GM12878 (cell line): ENCODE measurements at regions not wholly inside any gene's neighbourhood (a gene's known extent, or its start where the extent isn't known, plus 50 kb on each side); places are given as distances from the start of the nearest gene placed in this dataset.

ENCODE experiments used
- ATAC-seq: fragments of 200-7000 bp; cut with Tn5 transposase; 3 replicates; pipeline ENCODE4 v1.9.1; 2020; ENCODE audit warnings: mild to moderate bottlenecking, moderate library complexity
- BruUV-seq: library from RNA; stranded (reverse); fragments of 400-500 nt; replicated peaks from 2 replicates; lab custom pipeline; 2021; lab: Mats Ljungman, UMichigan
- CTCF ChIA-PET: fragments of 300-600 bp; sonication (Branson Sonifier 250); formaldehyde crosslinking; extraction: SDS; loops from one replicate; lab custom pipeline; 2021; ENCODE audit warnings: inconsistent platforms; lab: Yijun Ruan, JAX
- POLR2A ChIA-PET: fragments of 350-600 bp; formaldehyde crosslinking; extraction: SDS; loops from one replicate; lab custom pipeline; 2021; ENCODE audit warnings: inconsistent platforms; lab: Charles Lee
- RAD21 ChIA-PET: fragments of 300-600 bp; sonication (Branson Sonifier 250); formaldehyde crosslinking; loops from one replicate; lab custom pipeline; 2023; ENCODE audit warnings: antibody characterized with exemption; ENCODE audit not compliant: unreplicated experiment; lab: Charles Lee
- SMC1A ChIA-PET: fragments of 300-600 bp; sonication (Branson Sonifier 250); formaldehyde crosslinking; loops from one replicate; lab custom pipeline; 2023; ENCODE audit not compliant: unreplicated experiment, uncharacterized antibody; lab: Charles Lee
- DNase-seq: peaks from one replicate; pipeline ENCODE4 v3.0.0-alpha.2; 2011; ENCODE audit warnings: low read depth, low spot score
- FAIRE-seq: peaks from 3 replicates; lab custom pipeline; 2011; peaks lifted over from hg19 to GRCh38; lab: Jason Lieb, UNC
- H2AFZ ChIP-seq: 2 replicates; pipeline ENCODE4 v1.6.0; 2011; ENCODE audit warnings: low read depth, low read length, control low read depth; ENCODE audit not compliant: control insufficient read depth
- H3K27ac ChIP-seq: 2 replicates; pipeline ENCODE4 v1.5.1; 2011; ENCODE audit warnings: control low read depth; ENCODE audit not compliant: control insufficient read depth, insufficient read depth
- H3K27me3 ChIP-seq, 2 experiments: replicated peaks in 1 of 2; 2 replicates each; pipeline versions ENCODE4 v1.6.0 to v1.6.1; 2011; ENCODE audit warnings: low read length in 1 of 2; ENCODE audit not compliant: control insufficient read depth in 2 of 2, insufficient read depth in 2 of 2
- H3K36me3 ChIP-seq, 2 experiments: 2 replicates each; pipeline ENCODE4 v1.5.1; 2011; ENCODE audit warnings: low read length in 1 of 2; ENCODE audit not compliant: control insufficient read depth in 2 of 2, insufficient read depth in 2 of 2
- H3K4me1 ChIP-seq: 2 replicates; pipeline ENCODE4 v1.6.1; 2011; ENCODE audit warnings: mild to moderate bottlenecking, low read length, moderate library complexity, mixed read lengths; ENCODE audit not compliant: control insufficient read depth, insufficient read depth
- H3K4me2 ChIP-seq: 2 replicates; pipeline ENCODE4 v1.6.0; 2011; ENCODE audit warnings: control low read depth; ENCODE audit not compliant: control insufficient read depth, insufficient read depth
- H3K4me3 ChIP-seq: fragments of 200-600 bp; sonication (generic); 2 replicates; pipeline ENCODE4 v1.5.1; 2016
- H3K79me2 ChIP-seq: 2 replicates; pipeline ENCODE4 v1.6.0; 2011; ENCODE audit warnings: low read length; ENCODE audit not compliant: control insufficient read depth, insufficient read depth
- H3K9ac ChIP-seq: 2 replicates; pipeline ENCODE4 v1.8.0; 2011; ENCODE audit warnings: low read length, control low read depth, mixed read lengths; ENCODE audit not compliant: control insufficient read depth, insufficient read depth
- H3K9me3 ChIP-seq: replicated peaks from 3 replicates; pipeline ENCODE4 v1.5.1; 2011; ENCODE audit warnings: mild to moderate bottlenecking, low read length; ENCODE audit not compliant: control insufficient read depth, insufficient read depth
- H4K20me1 ChIP-seq: 2 replicates; pipeline ENCODE4 v1.6.0; 2011; ENCODE audit not compliant: control insufficient read depth, insufficient read depth
- BMI1 ChIP-seq: fragments of 450-650 bp; IDR thresholded peaks from 2 replicates; pipeline ENCODE4 v1.6.1; 2016; ENCODE audit warnings: mild to moderate bottlenecking, moderate library complexity, borderline replicate concordance
- EP300 ChIP-seq, 2 experiments: fragments of 150-350 bp in 1 of 2; IDR thresholded peaks; 2 replicates each; pipeline ENCODE4 v1.6.1; 2011 to 2012; ENCODE audit warnings: low read depth in 2 of 2, low read length in 2 of 2, borderline replicate concordance in 1 of 2, improper control_type of control experiment in 1 of 2, inconsistent platforms in 1 of 2; ENCODE audit not compliant: control insufficient read depth in 1 of 2
- GATAD2B ChIP-seq: fragments of 450-650 bp; conservative IDR thresholded peaks from 2 replicates; pipeline ENCODE4 v1.6.1; 2017; ENCODE audit warnings: low read depth, mild to moderate bottlenecking, moderate library complexity
- HDGF ChIP-seq: fragments of 450-650 bp; IDR thresholded peaks from 2 replicates; pipeline ENCODE4 v1.6.1; 2016; ENCODE audit warnings: antibody characterized with exemption
- MAX ChIP-seq: IDR thresholded peaks from 2 replicates; pipeline ENCODE4 v1.6.1; 2012; ENCODE audit warnings: low read depth, low read length, improper control_type of control experiment
- MTA2 ChIP-seq: fragments of 450-650 bp; IDR thresholded peaks from 2 replicates; pipeline ENCODE4 v1.6.1; 2016; ENCODE audit warnings: low read depth, mild to moderate bottlenecking, moderate library complexity
- NFXL1 ChIP-seq: fragments of 450-650 bp; IDR thresholded peaks from 2 replicates; pipeline ENCODE4 v1.6.1; 2017; ENCODE audit warnings: antibody characterized with exemption, mild to moderate bottlenecking, borderline replicate concordance
- RB1 ChIP-seq: fragments of 450-650 bp; formaldehyde crosslinking; IDR thresholded peaks from 2 replicates; pipeline ENCODE4 v1.6.1; 2017; ENCODE audit warnings: mild to moderate bottlenecking, borderline replicate concordance
- RELA ChIP-seq: fragments of 450-650 bp; IDR thresholded peaks from 2 replicates; pipeline ENCODE4 v1.8.0; 2014; ENCODE audit warnings: borderline replicate concordance; ENCODE audit not compliant: partially characterized antibody
- SIN3A ChIP-seq: IDR thresholded peaks from 2 replicates; pipeline ENCODE4 v1.6.1; 2012; ENCODE audit warnings: low read depth, low read length, improper control_type of control experiment
- SMAD5 ChIP-seq: IDR thresholded peaks from 2 replicates; pipeline ENCODE4 v1.6.1; 2016; ENCODE audit warnings: antibody characterized with exemption, low read depth
- SP1 ChIP-seq: IDR thresholded peaks from one replicate; pipeline ENCODE4 v1.6.1; 2011; ENCODE audit warnings: low read depth, low read length
- STAT1 ChIP-seq: fragments of 450-650 bp; conservative IDR thresholded peaks from 2 replicates; pipeline ENCODE4 v1.6.1; 2014; ENCODE audit warnings: antibody characterized with exemption, mild to moderate bottlenecking
- SUPT20H ChIP-seq: IDR thresholded peaks from 2 replicates; pipeline ENCODE4 v1.6.1; 2011; ENCODE audit warnings: low read depth, mild to moderate bottlenecking, low read length, moderate library complexity, borderline replicate concordance; ENCODE audit not compliant: control insufficient read depth
- WRNIP1 ChIP-seq: IDR thresholded peaks from 2 replicates; pipeline ENCODE4 v1.6.1; 2011; ENCODE audit warnings: low read depth, low read length, improper control_type of control experiment, borderline replicate concordance
- YY1 ChIP-seq: IDR thresholded peaks from 2 replicates; pipeline ENCODE4 v1.6.1; 2011; ENCODE audit warnings: low read depth, mild to moderate bottlenecking, low read length
- ZNF384 ChIP-seq: IDR thresholded peaks from 2 replicates; pipeline ENCODE4 v1.6.1; 2012; ENCODE audit warnings: low read depth, mild to moderate bottlenecking, low read length, improper control_type of control experiment, borderline replicate concordance
- WGBS: methylation state at CpG from one replicate; pipeline ENCODE4 v1.1.6; 2016; ENCODE audit warnings: low lambda C conversion rate; ENCODE audit not compliant: insufficient replicate concordance, insufficient coverage; ENCODE audit errors: missing lambda C conversion rate; 5-methylcytosine and 5-hydroxymethylcytosine counted together
- in situ Hi-C: fragments of 300-500 bp; cut with MboI; formaldehyde crosslinking; loops from 9 replicates; pipeline ENCODE4 v1.14.3; 2018; ENCODE audit warnings: mixed read lengths
- intact Hi-C: fragments of 100-400 bp; cut with micrococcal nuclease; formaldehyde crosslinking; loops from one replicate; pipeline ENCODE4 v1.14.2; 2022; ENCODE audit not compliant: unreplicated experiment
- TF ChIP-seq, protein P1 (sequence below): IDR thresholded peaks from 2 replicates; pipeline ENCODE4 v1.6.1; 2012; ENCODE audit warnings: low read depth, low read length, improper control_type of control experiment
- TF ChIP-seq, protein P2 (sequence below): fragments of 150-350 bp; IDR thresholded peaks from 2 replicates; pipeline ENCODE4 v1.6.1; 2014; ENCODE audit warnings: mild to moderate bottlenecking, low read depth, low read length
- TF ChIP-seq, protein P3 (sequence below): IDR thresholded peaks from 2 replicates; pipeline ENCODE4 v1.6.1; 2011; ENCODE audit warnings: borderline replicate concordance, low read depth, mild to moderate bottlenecking, moderate library complexity, low read length; ENCODE audit not compliant: insufficient read depth, poor library complexity, severe bottlenecking

DNA sequence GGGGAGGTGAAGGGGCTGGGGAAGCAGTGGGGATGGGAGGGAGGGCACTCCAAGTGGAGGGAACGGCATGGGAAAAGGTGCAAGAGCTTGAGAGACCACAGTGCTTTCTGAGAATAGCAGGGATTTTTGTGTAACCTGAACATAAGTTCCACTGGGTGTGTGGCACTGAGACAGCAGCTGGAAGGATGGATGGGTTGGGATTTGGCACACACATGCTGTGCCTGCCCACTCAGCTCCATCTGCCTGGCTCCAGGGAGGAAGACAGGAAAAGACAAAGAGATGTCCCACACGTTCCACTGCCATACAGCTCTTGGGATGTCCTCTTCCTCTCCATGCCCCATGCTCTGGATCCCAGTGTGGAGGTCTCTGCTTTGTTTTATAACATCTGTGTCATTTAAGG, 114.1 kb upstream of the TEX51 start:
- DNase-seq, result no peak
- intact Hi-C loops, result no loop called here
- SMC1A ChIA-PET, result no interaction called here
- H3K9ac ChIP-seq, result no peak overlapping the region
- POLR2A ChIA-PET, result no interaction called here
- FAIRE-seq, result no peak
- no peak overlapping the region for H3K4me2 ChIP-seq
- RAD21 ChIA-PET, result no interaction called here
- no peaks in the 10 kb centered on the region for H4K20me1 ChIP-seq
- no peaks in the 10 kb centered on the region for H3K9me3 ChIP-seq
- no peak overlapping the region for H3K4me3 ChIP-seq
- H3K79me2 ChIP-seq, result no peaks in the 10 kb centered on the region
- no peak for TF ChIP-seq MTA2
- TF ChIP-seq SIN3A, result no peak
- TF ChIP-seq RELA, result no peak
- TF ChIP-seq, protein P1, sequence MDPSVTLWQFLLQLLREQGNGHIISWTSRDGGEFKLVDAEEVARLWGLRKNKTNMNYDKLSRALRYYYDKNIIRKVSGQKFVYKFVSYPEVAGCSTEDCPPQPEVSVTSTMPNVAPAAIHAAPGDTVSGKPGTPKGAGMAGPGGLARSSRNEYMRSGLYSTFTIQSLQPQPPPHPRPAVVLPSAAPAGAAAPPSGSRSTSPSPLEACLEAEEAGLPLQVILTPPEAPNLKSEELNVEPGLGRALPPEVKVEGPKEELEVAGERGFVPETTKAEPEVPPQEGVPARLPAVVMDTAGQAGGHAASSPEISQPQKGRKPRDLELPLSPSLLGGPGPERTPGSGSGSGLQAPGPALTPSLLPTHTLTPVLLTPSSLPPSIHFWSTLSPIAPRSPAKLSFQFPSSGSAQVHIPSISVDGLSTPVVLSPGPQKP, result no peak
- TF ChIP-seq RB1, result no peak
- TF ChIP-seq MAX, result no peak
- TF ChIP-seq SUPT20H, result no peak
- no peak for TF ChIP-seq SMAD5
- TF ChIP-seq YY1, result no peak
- no peak for TF ChIP-seq BMI1
- TF ChIP-seq, protein P2, sequence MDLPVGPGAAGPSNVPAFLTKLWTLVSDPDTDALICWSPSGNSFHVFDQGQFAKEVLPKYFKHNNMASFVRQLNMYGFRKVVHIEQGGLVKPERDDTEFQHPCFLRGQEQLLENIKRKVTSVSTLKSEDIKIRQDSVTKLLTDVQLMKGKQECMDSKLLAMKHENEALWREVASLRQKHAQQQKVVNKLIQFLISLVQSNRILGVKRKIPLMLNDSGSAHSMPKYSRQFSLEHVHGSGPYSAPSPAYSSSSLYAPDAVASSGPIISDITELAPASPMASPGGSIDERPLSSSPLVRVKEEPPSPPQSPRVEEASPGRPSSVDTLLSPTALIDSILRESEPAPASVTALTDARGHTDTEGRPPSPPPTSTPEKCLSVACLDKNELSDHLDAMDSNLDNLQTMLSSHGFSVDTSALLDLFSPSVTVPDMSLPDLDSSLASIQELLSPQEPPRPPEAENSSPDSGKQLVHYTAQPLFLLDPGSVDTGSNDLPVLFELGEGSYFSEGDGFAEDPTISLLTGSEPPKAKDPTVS, result no peak
- TF ChIP-seq EP300 (IDR thresholded peaks at IDR 0.05; ENCODE audit: borderline replicate concordance in 1 of 2, control insufficient read depth in 1 of 2, low read depth in 2 of 2, low read length in 2 of 2), result no peak
- no peak for TF ChIP-seq SP1
- no peak for TF ChIP-seq ZNF384
- no peak for TF ChIP-seq GATAD2B
- no peak for TF ChIP-seq HDGF
- TF ChIP-seq STAT1, result no peak
- TF ChIP-seq WRNIP1, result no peak
- TF ChIP-seq, protein P3, sequence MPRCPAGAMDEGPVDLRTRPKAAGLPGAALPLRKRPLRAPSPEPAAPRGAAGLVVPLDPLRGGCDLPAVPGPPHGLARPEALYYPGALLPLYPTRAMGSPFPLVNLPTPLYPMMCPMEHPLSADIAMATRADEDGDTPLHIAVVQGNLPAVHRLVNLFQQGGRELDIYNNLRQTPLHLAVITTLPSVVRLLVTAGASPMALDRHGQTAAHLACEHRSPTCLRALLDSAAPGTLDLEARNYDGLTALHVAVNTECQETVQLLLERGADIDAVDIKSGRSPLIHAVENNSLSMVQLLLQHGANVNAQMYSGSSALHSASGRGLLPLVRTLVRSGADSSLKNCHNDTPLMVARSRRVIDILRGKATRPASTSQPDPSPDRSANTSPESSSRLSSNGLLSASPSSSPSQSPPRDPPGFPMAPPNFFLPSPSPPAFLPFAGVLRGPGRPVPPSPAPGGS, result no peak
- no peak for TF ChIP-seq NFXL1
- CTCF ChIA-PET, result interaction anchor here (0.5 kb wide), 1 partner anchor 190 kb away, joined by 3 read pairs; no protein-coding TSS in a partner anchor
- WGBS, result 0% methylated on average over 1 of the region's 2 CpGs
- in situ Hi-C loops, result no loop called here
- H3K4me1 ChIP-seq, result no peaks in the 10 kb centered on the region
- BruUV-seq, result no TSS peak
- no peak overlapping the region for H3K27ac ChIP-seq
- ATAC-seq, result no peak
- H3K27me3 ChIP-seq, result no peaks in the 10 kb centered on the region
- H2AFZ ChIP-seq, result no peak overlapping the region
- H3K36me3 ChIP-seq, result no peaks in the 10 kb centered on the region
